ENCODE measurements at regions not wholly inside any gene's neighbourhood (a gene's known extent, or its start where the extent isn't known, plus 50 kb on each side); places are given as distances from the start of the nearest gene placed in this dataset.

DNA sequence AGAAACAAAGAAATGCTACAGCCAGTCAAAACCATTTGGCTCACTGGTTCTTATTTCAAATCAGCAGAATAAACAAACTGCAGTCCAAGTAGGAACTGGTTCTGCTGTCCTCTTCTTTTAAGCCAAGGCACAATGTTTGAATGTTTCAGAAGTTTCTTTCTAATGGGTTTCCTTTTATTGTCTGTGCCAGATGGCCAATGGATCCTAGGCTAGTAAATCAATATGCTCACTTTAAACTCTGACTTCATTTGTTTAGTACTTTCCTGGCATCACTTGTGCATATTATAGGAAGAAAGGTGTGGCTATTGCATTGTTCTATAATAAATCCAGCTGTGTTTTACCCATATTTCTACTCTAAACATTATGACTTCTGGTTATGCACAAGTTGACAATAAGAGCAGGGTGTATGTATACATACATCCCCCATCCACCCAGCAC is 99.7 kb upstream of the PLCB4 start (continued):
- TF ChIP-seq, protein P1, sequence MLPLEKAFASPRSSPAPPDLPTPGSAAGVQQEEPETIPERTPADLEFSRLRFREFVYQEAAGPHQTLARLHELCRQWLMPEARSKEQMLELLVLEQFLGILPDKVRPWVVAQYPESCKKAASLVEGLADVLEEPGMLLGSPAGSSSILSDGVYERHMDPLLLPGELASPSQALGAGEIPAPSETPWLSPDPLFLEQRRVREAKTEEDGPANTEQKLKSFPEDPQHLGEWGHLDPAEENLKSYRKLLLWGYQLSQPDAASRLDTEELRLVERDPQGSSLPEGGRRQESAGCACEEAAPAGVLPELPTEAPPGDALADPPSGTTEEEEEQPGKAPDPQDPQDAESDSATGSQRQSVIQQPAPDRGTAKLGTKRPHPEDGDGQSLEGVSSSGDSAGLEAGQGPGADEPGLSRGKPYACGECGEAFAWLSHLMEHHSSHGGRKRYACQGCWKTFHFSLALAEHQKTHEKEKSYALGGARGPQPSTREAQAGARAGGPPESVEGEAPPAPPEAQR (CRISPR knock-in tag; IDR thresholded peaks at IDR 0.05), result no peak
- TF ChIP-seq FOXK1 (CRISPR knock-in tag; IDR thresholded peaks at IDR 0.05) (no peak), ETV6 (CRISPR knock-in tag; IDR thresholded peaks at IDR 0.05) (no peak), NFE2L1 (CRISPR knock-in tag; IDR thresholded peaks at IDR 0.05) (no peak)
- TF ChIP-seq, protein P2, sequence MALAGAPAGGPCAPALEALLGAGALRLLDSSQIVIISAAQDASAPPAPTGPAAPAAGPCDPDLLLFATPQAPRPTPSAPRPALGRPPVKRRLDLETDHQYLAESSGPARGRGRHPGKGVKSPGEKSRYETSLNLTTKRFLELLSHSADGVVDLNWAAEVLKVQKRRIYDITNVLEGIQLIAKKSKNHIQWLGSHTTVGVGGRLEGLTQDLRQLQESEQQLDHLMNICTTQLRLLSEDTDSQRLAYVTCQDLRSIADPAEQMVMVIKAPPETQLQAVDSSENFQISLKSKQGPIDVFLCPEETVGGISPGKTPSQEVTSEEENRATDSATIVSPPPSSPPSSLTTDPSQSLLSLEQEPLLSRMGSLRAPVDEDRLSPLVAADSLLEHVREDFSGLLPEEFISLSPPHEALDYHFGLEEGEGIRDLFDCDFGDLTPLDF (CRISPR knock-in tag; IDR thresholded peaks at IDR 0.05), result no peak

DNA sequence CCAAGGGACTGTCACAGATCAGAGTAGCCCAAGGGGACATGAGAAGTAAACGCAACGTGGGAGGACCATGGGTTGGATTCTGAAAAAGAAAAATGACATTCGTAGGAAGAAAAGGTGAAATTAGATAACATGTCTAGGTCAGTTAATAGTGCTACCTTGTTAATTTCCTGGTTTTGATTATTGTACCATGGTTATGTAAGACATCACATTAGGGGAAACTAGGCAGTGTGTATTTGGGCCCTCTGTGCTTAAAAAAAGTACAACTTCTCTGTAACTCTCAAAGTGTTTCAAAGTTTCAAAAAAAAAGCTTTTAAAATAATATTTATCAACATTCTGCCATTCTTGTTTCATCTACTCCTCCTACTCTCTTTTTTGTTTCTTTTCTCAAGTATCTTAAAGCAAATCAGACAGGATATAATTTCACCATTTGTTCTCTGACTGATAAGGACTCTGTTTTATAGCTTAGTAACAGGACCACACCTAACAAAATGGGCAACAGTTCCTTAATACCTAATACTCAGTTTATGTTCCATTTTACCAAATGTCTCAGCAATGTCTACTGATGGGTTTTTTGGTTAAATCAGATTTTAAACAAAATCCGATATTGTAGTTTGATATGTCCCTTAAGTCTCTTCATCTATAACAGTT is 97.1 kb upstream of the PLCB4 start:
- Mint-ChIP-seq H3K4me3 (no peak overlapping the region), H3K36me3 (peaks cover 10% of the 10 kb centered on the region), H3K27me3 (ENCODE audit: low read depth) (no peaks in the 10 kb centered on the region), H3K4me1 (peaks cover 30% of the 10 kb centered on the region), H3K27ac (no peak overlapping the region), H3K9me3 (peaks cover 26% of the 10 kb centered on the region)
- ATAC-seq (no peak), DNase-seq (ENCODE audit: low spot score) (no peak)
- ChIA-PET POLR2A (no interaction called here), CTCF (interaction anchor here (0.5 kb wide), 1 partner anchor 81 kb away, joined by 3 read pairs; no protein-coding TSS in a partner anchor)
- TF ChIP-seq, protein P3, sequence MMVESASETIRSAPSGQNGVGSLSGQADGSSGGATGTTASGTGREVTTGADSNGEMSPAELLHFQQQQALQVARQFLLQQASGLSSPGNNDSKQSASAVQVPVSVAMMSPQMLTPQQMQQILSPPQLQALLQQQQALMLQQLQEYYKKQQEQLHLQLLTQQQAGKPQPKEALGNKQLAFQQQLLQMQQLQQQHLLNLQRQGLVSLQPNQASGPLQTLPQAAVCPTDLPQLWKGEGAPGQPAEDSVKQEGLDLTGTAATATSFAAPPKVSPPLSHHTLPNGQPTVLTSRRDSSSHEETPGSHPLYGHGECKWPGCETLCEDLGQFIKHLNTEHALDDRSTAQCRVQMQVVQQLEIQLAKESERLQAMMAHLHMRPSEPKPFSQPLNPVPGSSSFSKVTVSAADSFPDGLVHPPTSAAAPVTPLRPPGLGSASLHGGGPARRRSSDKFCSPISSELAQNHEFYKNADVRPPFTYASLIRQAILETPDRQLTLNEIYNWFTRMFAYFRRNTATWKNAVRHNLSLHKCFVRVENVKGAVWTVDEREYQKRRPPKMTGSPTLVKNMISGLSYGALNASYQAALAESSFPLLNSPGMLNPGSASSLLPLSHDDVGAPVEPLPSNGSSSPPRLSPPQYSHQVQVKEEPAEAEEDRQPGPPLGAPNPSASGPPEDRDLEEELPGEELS (CRISPR knock-in tag; IDR thresholded peaks at IDR 0.05), result no peak
- TF ChIP-seq FOXP1 (CRISPR knock-in tag; IDR thresholded peaks at IDR 0.05; ENCODE audit: borderline replicate concordance) (no peak), TEAD4 (CRISPR knock-in tag; IDR thresholded peaks at IDR 0.05) (no peak), ZNF671 (CRISPR knock-in tag; IDR thresholded peaks at IDR 0.05) (no peak), ZNF263 (CRISPR knock-in tag; IDR thresholded peaks at IDR 0.05; ENCODE audit: low read depth) (no peak), GABPB1 (CRISPR knock-in tag; IDR thresholded peaks at IDR 0.05) (no peak), FOXK1 (CRISPR knock-in tag; IDR thresholded peaks at IDR 0.05) (no peak), NR2C2 (CRISPR knock-in tag; IDR thresholded peaks at IDR 0.05) (no peak), NFE2L1 (CRISPR knock-in tag; IDR thresholded peaks at IDR 0.05) (no peak), ZNF138 (CRISPR knock-in tag; conservative IDR thresholded peaks at IDR 0.05) (no peak), SMAD3 (CRISPR knock-in tag; IDR thresholded peaks at IDR 0.05; ENCODE audit: borderline replicate concordance) (no peak), GTF2I (CRISPR knock-in tag; conservative IDR thresholded peaks at IDR 0.05) (no peak), TCF7 (CRISPR knock-in tag; IDR thresholded peaks at IDR 0.05; ENCODE audit: low read depth) (no peak)
- TF ChIP-seq, protein P2 (CRISPR knock-in tag; IDR thresholded peaks at IDR 0.05), result no peak
- TF ChIP-seq, protein P4, sequence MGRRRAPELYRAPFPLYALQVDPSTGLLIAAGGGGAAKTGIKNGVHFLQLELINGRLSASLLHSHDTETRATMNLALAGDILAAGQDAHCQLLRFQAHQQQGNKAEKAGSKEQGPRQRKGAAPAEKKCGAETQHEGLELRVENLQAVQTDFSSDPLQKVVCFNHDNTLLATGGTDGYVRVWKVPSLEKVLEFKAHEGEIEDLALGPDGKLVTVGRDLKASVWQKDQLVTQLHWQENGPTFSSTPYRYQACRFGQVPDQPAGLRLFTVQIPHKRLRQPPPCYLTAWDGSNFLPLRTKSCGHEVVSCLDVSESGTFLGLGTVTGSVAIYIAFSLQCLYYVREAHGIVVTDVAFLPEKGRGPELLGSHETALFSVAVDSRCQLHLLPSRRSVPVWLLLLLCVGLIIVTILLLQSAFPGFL (CRISPR knock-in tag; IDR thresholded peaks at IDR 0.05; ENCODE audit: borderline replicate concordance), result no peak
- TF ChIP-seq, protein P5, sequence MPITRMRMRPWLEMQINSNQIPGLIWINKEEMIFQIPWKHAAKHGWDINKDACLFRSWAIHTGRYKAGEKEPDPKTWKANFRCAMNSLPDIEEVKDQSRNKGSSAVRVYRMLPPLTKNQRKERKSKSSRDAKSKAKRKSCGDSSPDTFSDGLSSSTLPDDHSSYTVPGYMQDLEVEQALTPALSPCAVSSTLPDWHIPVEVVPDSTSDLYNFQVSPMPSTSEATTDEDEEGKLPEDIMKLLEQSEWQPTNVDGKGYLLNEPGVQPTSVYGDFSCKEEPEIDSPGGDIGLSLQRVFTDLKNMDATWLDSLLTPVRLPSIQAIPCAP (CRISPR knock-in tag; IDR thresholded peaks at IDR 0.05), result no peak
- TF ChIP-seq, protein P6, sequence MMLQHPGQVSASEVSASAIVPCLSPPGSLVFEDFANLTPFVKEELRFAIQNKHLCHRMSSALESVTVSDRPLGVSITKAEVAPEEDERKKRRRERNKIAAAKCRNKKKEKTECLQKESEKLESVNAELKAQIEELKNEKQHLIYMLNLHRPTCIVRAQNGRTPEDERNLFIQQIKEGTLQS (CRISPR knock-in tag; conservative IDR thresholded peaks at IDR 0.05), result no peak

Measured in WTC11 (cell line).